ENCODE measurements at regions not wholly inside any gene's neighbourhood (a gene's known extent, or its start where the extent isn't known, plus 50 kb on each side); places are given as distances from the start of the nearest gene placed in this dataset.
A peak's percentile ranks its signal among the peaks of the same experiment; 100 is the strongest.
"Not testable (repeated sequence)": the region's sequence is repeated elsewhere in the genome, so short reads cannot be mapped to it uniquely, and the experiment has no call there.

DNA sequence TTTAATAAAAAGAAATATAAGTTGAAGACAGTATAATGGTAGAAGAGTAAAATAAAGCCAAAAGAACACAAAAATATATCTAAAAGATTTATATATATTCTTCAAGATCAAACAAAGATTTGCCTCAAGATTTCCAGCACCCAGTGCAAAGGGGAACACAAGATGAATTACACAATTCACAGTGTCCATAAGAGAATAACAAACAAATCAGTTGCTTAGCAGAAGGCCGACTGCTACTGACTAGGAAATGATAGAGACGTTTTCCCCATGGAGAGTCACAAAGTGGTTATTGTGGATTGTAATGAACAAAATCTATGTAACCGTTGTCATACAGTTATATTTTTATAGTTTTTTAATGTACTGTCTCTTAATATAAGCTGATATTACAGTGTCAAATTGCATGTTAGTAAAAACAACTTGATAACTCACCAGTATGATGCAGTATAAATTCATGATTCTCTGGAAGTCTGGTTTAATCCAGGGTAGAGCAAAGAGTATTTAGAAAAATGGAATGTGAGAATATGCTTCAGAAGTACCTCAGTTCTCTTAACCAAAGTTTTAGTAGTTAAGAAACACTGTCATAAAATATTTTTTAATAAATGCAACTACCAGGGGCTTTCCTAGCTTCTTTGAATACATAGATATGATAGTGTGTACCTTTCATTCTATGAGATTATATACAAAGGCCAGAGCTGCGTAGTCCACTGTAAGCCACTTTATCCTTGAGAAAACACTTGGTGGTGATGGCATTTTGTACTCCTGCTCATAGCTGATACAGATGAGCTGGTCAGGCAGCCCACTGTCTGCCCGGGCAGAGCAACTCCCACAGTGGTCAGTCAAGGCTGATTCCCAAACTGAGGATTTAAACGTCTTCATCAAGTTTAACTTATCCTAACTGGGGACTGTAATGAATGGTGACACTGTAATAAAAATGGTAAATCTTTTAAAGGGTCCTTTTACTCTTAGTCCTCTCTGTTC, 180.5 kb upstream of the DTNA start:
- H3K9me3 ChIP-seq (ENCODE audit: control insufficient read depth in 2 of 3, insufficient read depth in 1 of 3, low read length in 3 of 3), result no peaks in the 10 kb centered on the region
- FAIRE-seq (no peak), DNase-seq (peak in 1 of 5 donors; percentile 1)
- no peak overlapping the region for H3K27ac ChIP-seq (ENCODE audit: low read depth in 2 of 2, low read length in 2 of 2)
- TF ChIP-seq, protein P1, sequence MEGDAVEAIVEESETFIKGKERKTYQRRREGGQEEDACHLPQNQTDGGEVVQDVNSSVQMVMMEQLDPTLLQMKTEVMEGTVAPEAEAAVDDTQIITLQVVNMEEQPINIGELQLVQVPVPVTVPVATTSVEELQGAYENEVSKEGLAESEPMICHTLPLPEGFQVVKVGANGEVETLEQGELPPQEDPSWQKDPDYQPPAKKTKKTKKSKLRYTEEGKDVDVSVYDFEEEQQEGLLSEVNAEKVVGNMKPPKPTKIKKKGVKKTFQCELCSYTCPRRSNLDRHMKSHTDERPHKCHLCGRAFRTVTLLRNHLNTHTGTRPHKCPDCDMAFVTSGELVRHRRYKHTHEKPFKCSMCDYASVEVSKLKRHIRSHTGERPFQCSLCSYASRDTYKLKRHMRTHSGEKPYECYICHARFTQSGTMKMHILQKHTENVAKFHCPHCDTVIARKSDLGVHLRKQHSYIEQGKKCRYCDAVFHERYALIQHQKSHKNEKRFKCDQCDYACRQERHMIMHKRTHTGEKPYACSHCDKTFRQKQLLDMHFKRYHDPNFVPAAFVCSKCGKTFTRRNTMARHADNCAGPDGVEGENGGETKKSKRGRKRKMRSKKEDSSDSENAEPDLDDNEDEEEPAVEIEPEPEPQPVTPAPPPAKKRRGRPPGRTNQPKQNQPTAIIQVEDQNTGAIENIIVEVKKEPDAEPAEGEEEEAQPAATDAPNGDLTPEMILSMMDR (IDR thresholded peaks at IDR 0.05; ENCODE audit: borderline replicate concordance, extremely low read depth, insufficient read depth), result no peak
- H3K9ac ChIP-seq (ENCODE audit: low read length in 3 of 3), result no peak overlapping the region
- intact Hi-C loops (cut with DNase I), result no loop called here
- H3K36me3 ChIP-seq (ENCODE audit: control insufficient read depth in 2 of 3, insufficient read depth in 3 of 3, low read length in 3 of 3), result no peaks in the 10 kb centered on the region
- H3K4me1 ChIP-seq (ENCODE audit: control insufficient read depth in 2 of 3, insufficient read depth in 2 of 3, low read depth in 1 of 3, low read length in 3 of 3), result no peaks in the 10 kb centered on the region
- no peaks in the 10 kb centered on the region for H3K27me3 ChIP-seq (ENCODE audit: control insufficient read depth, insufficient read depth, low read length)
- no peak overlapping the region for H3K4me3 ChIP-seq (ENCODE audit: low read length in 3 of 3)

GRCh38 chr18:34531110-34531509, 179.0 kb upstream of the DTNA start:
- no peak for FAIRE-seq

DNA sequence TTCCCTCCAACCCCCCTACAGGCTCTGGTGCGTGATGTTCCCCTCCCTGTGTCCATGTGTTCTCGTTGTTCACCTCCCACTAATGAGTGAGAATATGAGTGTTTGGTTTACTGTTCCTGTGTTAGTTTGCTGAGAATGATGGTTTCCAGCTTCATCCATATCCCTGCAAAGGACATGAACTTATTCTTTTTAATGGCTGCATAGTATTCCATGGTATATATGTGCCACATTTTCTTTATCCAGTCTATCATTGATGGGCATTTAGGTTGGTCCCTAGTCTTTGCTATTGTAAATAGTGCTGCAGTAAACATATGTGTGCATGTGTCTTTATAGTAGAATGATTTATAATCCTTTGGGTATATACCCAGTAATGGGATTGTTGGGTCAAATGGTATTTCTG, 175.5 kb upstream of the DTNA start:
- FAIRE-seq; H3K27ac ChIP-seq (ENCODE audit: low read depth in 2 of 2, low read length in 2 of 2); DNase-seq; H3K9me3 ChIP-seq (ENCODE audit: control insufficient read depth in 2 of 3, insufficient read depth in 1 of 3, low read length in 3 of 3); H3K27me3 ChIP-seq (ENCODE audit: control insufficient read depth, insufficient read depth, low read length); H3K4me1 ChIP-seq (ENCODE audit: control insufficient read depth in 2 of 3, insufficient read depth in 2 of 3, low read depth in 1 of 3, low read length in 3 of 3); H3K9ac ChIP-seq (ENCODE audit: low read length in 3 of 3); H3K4me3 ChIP-seq (ENCODE audit: low read length in 3 of 3); H3K36me3 ChIP-seq (ENCODE audit: control insufficient read depth in 2 of 3, insufficient read depth in 3 of 3, low read length in 3 of 3); intact Hi-C loops (cut with DNase I): not testable (repeated sequence)

More at GRCh38 chr18:34531110-34531509, 179.0 kb upstream of the DTNA start:
- H3K27ac ChIP-seq (ENCODE audit: low read depth in 2 of 2, low read length in 2 of 2), result no peak overlapping the region
- H3K4me3 ChIP-seq (ENCODE audit: low read length in 3 of 3), result no peak overlapping the region
- H3K4me1 ChIP-seq (ENCODE audit: control insufficient read depth in 2 of 3, insufficient read depth in 2 of 3, low read depth in 1 of 3, low read length in 3 of 3), result no peaks in the 10 kb centered on the region
- no peaks in the 10 kb centered on the region for H3K36me3 ChIP-seq (ENCODE audit: control insufficient read depth in 2 of 3, insufficient read depth in 3 of 3, low read length in 3 of 3)
- TF ChIP-seq, protein P1 (IDR thresholded peaks at IDR 0.05; ENCODE audit: borderline replicate concordance, extremely low read depth, insufficient read depth), result no peak
- H3K27me3 ChIP-seq (ENCODE audit: control insufficient read depth, insufficient read depth, low read length), result no peaks in the 10 kb centered on the region
- no peak overlapping the region for H3K9ac ChIP-seq (ENCODE audit: low read length in 3 of 3)
- DNase-seq, result no peak
- intact Hi-C loops (cut with DNase I), result no loop called here
- no peaks in the 10 kb centered on the region for H3K9me3 ChIP-seq (ENCODE audit: control insufficient read depth in 2 of 3, insufficient read depth in 1 of 3, low read length in 3 of 3)

- Histone ChIP-seq H3K4me3 (ENCODE audit: low read length in 3 of 3) (no peak overlapping the region), H3K27me3 (ENCODE audit: control insufficient read depth, insufficient read depth, low read length) (no peaks in the 10 kb centered on the region), H3K4me1 (ENCODE audit: control insufficient read depth in 2 of 3, insufficient read depth in 2 of 3, low read depth in 1 of 3, low read length in 3 of 3) (no peaks in the 10 kb centered on the region), H3K9ac (ENCODE audit: low read length in 3 of 3) (no peak overlapping the region), H3K27ac (ENCODE audit: low read depth in 2 of 2, low read length in 2 of 2) (no peak overlapping the region), H3K36me3 (ENCODE audit: control insufficient read depth in 2 of 3, insufficient read depth in 3 of 3, low read length in 3 of 3) (no peaks in the 10 kb centered on the region), H3K9me3 (ENCODE audit: control insufficient read depth in 2 of 3, insufficient read depth in 1 of 3, low read length in 3 of 3) (no peaks in the 10 kb centered on the region)
- intact Hi-C loops (cut with DNase I), result no loop called here
- TF ChIP-seq, protein P1 (IDR thresholded peaks at IDR 0.05; ENCODE audit: borderline replicate concordance, extremely low read depth, insufficient read depth), result no peak
- DNase-seq, result no peak
- no peak for FAIRE-seq
Measured at GRCh38 chr18:34540897-34541296, 169.2 kb upstream of the DTNA start.

Measured in kidney (tissue), 13 donors.